GM12892 (cell line): ENCODE measurements at regions not wholly inside any gene's neighbourhood (a gene's known extent, or its start where the extent isn't known, plus 50 kb on each side); places are given as distances from the start of the nearest gene placed in this dataset.

ENCODE experiments used
- DNase-seq: peaks from one replicate; pipeline ENCODE4 v3.0.0; 2011; ENCODE audit not compliant: insufficient read length
- FAIRE-seq: peaks from 2 replicates; lab custom pipeline; 2011; peaks lifted over from hg19 to GRCh38; lab: Jason Lieb, UNC
- POLR2A ChIP-seq: IDR thresholded peaks from 2 replicates; pipeline ENCODE4 v1.6.1; 2011; ENCODE audit warnings: low read depth, low read length, control low read depth
- POLR2AphosphoS5 ChIP-seq: IDR thresholded peaks from 2 replicates; pipeline ENCODE4 v1.6.1; 2011; ENCODE audit warnings: low read depth, low read length, control low read depth
- TAF1 ChIP-seq: IDR thresholded peaks from 2 replicates; pipeline ENCODE4 v1.6.1; 2011; ENCODE audit warnings: low read depth, mild to moderate bottlenecking, control low read depth, low read length, borderline replicate concordance

- DNase-seq (no peak), FAIRE-seq (no peak)
- TF ChIP-seq POLR2AphosphoS5 (no peak), TAF1 (no peak), POLR2A (no peak)
Measured at GRCh38 chr2:59961746-59962145, 591.7 kb downstream of the BCL11A start.

GRCh38 chr2:59959944-59960343 lies 593.5 kb downstream of the BCL11A start:
- FAIRE-seq: no peak
- no peak for DNase-seq
- TF ChIP-seq POLR2A: no peak
- TF ChIP-seq POLR2AphosphoS5: no peak
- TF ChIP-seq TAF1: no peak

- TF ChIP-seq TAF1 (no peak), POLR2AphosphoS5 (no peak), POLR2A (no peak)
- no peak for DNase-seq
- FAIRE-seq: no peak
Measured at GRCh38 chr2:59957504-59957903, 596.0 kb downstream of the BCL11A start.

GRCh38 chr2:59956981-59957380 lies 596.5 kb downstream of the BCL11A start:
- DNase-seq: no peak
- no peak for FAIRE-seq
- no peak for TF ChIP-seq TAF1
- no peak for TF ChIP-seq POLR2A

GRCh38 chr2:59947917-59948541 lies 605.4 kb downstream of the BCL11A start:
- DNase-seq (no peak), FAIRE-seq (no peak)
- TF ChIP-seq TAF1 (no peak), POLR2AphosphoS5 (no peak), POLR2A (no peak)

- TF ChIP-seq TAF1 (no peak), POLR2A (no peak), POLR2AphosphoS5 (no peak)
- no peak for FAIRE-seq
Measured at GRCh38 chr2:59947209-59947608, 606.2 kb downstream of the BCL11A start.

GRCh38 chr2:59939236-59939635 lies 614.2 kb downstream of the BCL11A start:
- TF ChIP-seq POLR2A (no peak), POLR2AphosphoS5 (no peak), TAF1 (no peak)

More at GRCh38 chr2:59947209-59947608, 606.2 kb downstream of the BCL11A start:
- no peak for DNase-seq

GRCh38 chr2:59938181-59938580 lies 615.3 kb downstream of the BCL11A start:
- TF ChIP-seq TAF1 (no peak), POLR2A (no peak), POLR2AphosphoS5 (no peak)
- no peak for DNase-seq
- FAIRE-seq: no peak

More at GRCh38 chr2:59939236-59939635, 614.2 kb downstream of the BCL11A start:
- DNase-seq (no peak), FAIRE-seq (no peak)

- TF ChIP-seq POLR2A (no peak), TAF1 (no peak), POLR2AphosphoS5 (no peak)
- DNase-seq: no peak
- peak; percentile 14 for FAIRE-seq
Measured at GRCh38 chr2:59936048-59936447, 617.4 kb downstream of the BCL11A start.

GRCh38 chr2:59935005-59935404 lies 618.4 kb downstream of the BCL11A start:
- DNase-seq (no peak), FAIRE-seq (no peak)
- TF ChIP-seq POLR2A (no peak), TAF1 (no peak)

GRCh38 chr2:59933948-59934347 lies 619.5 kb downstream of the BCL11A start:
- DNase-seq: no peak
- FAIRE-seq: no peak
- TF ChIP-seq POLR2AphosphoS5 (no peak), TAF1 (no peak), POLR2A (no peak)

GRCh38 chr2:59932341-59932740 lies 621.1 kb downstream of the BCL11A start:
- DNase-seq (no peak), FAIRE-seq (no peak)

More at GRCh38 chr2:59932341-59932740, 621.1 kb downstream of the BCL11A start:
- no peak for TF ChIP-seq POLR2A
- TF ChIP-seq TAF1: no peak
- TF ChIP-seq POLR2AphosphoS5: no peak
